ENCODE measurements at regions not wholly inside any gene's neighbourhood (a gene's known extent, or its start where the extent isn't known, plus 50 kb on each side); places are given as distances from the start of the nearest gene placed in this dataset.

- ChIA-PET CTCF (interaction anchor here (0.9 to 1.5 kb wide), 3 partner anchors 15 to 240 kb away, joined by 3 read pairs; no protein-coding TSS in a partner anchor), POLR2A (no interaction called here)
Measured at GRCh38 chr18:24725644-24726415, 265.4 kb downstream of the HRH4 start.

- ChIA-PET POLR2A (no interaction called here), CTCF (interaction anchor here (0.9 to 1.5 kb wide), 4 partner anchors 17 to 242 kb away, joined by 3 to 5 read pairs (median 3); no protein-coding TSS in a partner anchor)
Measured at GRCh38 chr18:24726727-24727492, 266.5 kb downstream of the HRH4 start.

- ChIA-PET CTCF (interaction anchor here (1.4 to 1.5 kb wide), 2 partner anchors 240 to 242 kb away, joined by 3 to 5 read pairs; no protein-coding TSS in a partner anchor), POLR2A (no interaction called here)
Measured at GRCh38 chr18:24727685-24728084, 267.2 kb downstream of the HRH4 start.

- CTCF ChIA-PET, result no interaction called here
- POLR2A ChIA-PET, result no interaction called here
Measured at GRCh38 chr18:24731158-24731557, 270.7 kb downstream of the HRH4 start.

- POLR2A ChIA-PET, result no interaction called here
- CTCF ChIA-PET, result no interaction called here
Measured at GRCh38 chr18:24731981-24732380, 271.5 kb downstream of the HRH4 start.

GRCh38 chr18:24734058-24734457, 273.6 kb downstream of the HRH4 start:
- ChIA-PET POLR2A (no interaction called here), CTCF (no interaction called here)

GRCh38 chr18:24735624-24736231, 275.3 kb downstream of the HRH4 start:
- ChIA-PET POLR2A (no interaction called here), CTCF (no interaction called here)

- ChIA-PET CTCF (interaction anchor here (0.5 kb wide), 1 partner anchor 13 kb away, joined by 3 read pairs; no protein-coding TSS in a partner anchor), POLR2A (no interaction called here)
Measured at GRCh38 chr18:24736662-24737330, 276.4 kb downstream of the HRH4 start.

GRCh38 chr18:24740829-24741228, 280.4 kb downstream of the HRH4 start:
- ChIA-PET CTCF (no interaction called here), POLR2A (no interaction called here)

GRCh38 chr18:24741321-24741720, 280.9 kb downstream of the HRH4 start:
- CTCF ChIA-PET, result no interaction called here
- POLR2A ChIA-PET, result no interaction called here

GRCh38 chr18:24741965-24742724, 281.7 kb downstream of the HRH4 start:
- ChIA-PET CTCF (no interaction called here), POLR2A (no interaction called here)

GRCh38 chr18:24754583-24755253, 294.3 kb downstream of the HRH4 start:
- ChIA-PET POLR2A (no interaction called here), CTCF (no interaction called here)

- ChIA-PET CTCF (no interaction called here), POLR2A (no interaction called here)
Measured at GRCh38 chr18:24756385-24756784, 295.9 kb downstream of the HRH4 start.

GRCh38 chr18:24757134-24757533, 296.7 kb downstream of the HRH4 start:
- ChIA-PET POLR2A (no interaction called here), CTCF (no interaction called here)

- POLR2A ChIA-PET, result no interaction called here
- CTCF ChIA-PET, result no interaction called here
Measured at GRCh38 chr18:24761765-24762164, 301.3 kb downstream of the HRH4 start.

GRCh38 chr18:24762511-24762910, 302.1 kb downstream of the HRH4 start:
- CTCF ChIA-PET, result no interaction called here
- POLR2A ChIA-PET, result no interaction called here

GRCh38 chr18:24763765-24764513, 303.5 kb downstream of the HRH4 start:
- ChIA-PET CTCF (no interaction called here), POLR2A (no interaction called here)

GRCh38 chr18:24764766-24765165, 304.3 kb downstream of the HRH4 start:
- POLR2A ChIA-PET, result no interaction called here
- CTCF ChIA-PET, result no interaction called here

- ChIA-PET POLR2A (no interaction called here), CTCF (no interaction called here)
Measured at GRCh38 chr18:24766376-24766775, 305.9 kb downstream of the HRH4 start.

Data from activated CD8-positive, alpha-beta memory T cell treated with anti-CD3 and anti-CD28 coated beads for 36 hours (primary cell).